ENCODE measurements at regions not wholly inside any gene's neighbourhood (a gene's known extent, or its start where the extent isn't known, plus 50 kb on each side); places are given as distances from the start of the nearest gene placed in this dataset.
A peak's percentile ranks its signal among the peaks of the same experiment; 100 is the strongest.

- no peak overlapping the region for H3K4me3 ChIP-seq (ENCODE audit: low read depth, low read length)
- in situ Hi-C loops (cut with HindIII; ENCODE audit: low sequenced_read_pairs) = no loop called here
- DNase-seq (ENCODE audit: low read depth) = no peak
- TF ChIP-seq CTCF (IDR thresholded peaks at IDR 0.05; ENCODE audit: low read depth, low read length, missing control alignments) = no peak
These were observed 158.4 kb upstream of the BCL6 start for GRCh38 chr3:187903697-187904096.

DNA sequence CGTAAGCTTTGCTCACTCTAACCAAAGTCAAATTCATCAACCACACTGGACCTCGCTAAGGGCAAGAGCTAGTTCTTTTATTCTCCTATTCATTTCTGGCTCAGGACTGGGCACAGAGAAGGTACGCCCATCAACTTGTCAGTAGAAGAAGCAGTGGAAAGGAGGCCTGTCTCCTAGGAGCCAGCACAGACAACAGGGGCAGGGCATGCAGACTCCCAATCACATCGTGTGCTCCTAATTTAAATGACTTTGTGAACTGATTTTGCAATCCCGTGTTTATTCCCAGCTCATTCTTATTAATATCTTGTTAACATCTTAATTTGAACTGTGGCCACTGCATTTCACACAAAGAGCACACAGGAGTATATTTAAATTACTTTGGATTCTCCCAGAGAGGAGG, 161.1 kb upstream of the BCL6 start:
- H3K4me3 ChIP-seq (ENCODE audit: low read depth, low read length) = no peak overlapping the region
- no peak for TF ChIP-seq CTCF (IDR thresholded peaks at IDR 0.05; ENCODE audit: low read depth, low read length, missing control alignments)
- in situ Hi-C loops (cut with HindIII; ENCODE audit: low sequenced_read_pairs) = no loop called here
- DNase-seq (ENCODE audit: low read depth) = no peak

- no peak for TF ChIP-seq CTCF (IDR thresholded peaks at IDR 0.05; ENCODE audit: low read depth, low read length, missing control alignments)
- in situ Hi-C loops (cut with HindIII; ENCODE audit: low sequenced_read_pairs) = no loop called here
- DNase-seq (ENCODE audit: low read depth) = no peak
- H3K4me3 ChIP-seq (ENCODE audit: low read depth, low read length) = no peak overlapping the region
These were observed 161.7 kb upstream of the BCL6 start for GRCh38 chr3:187906920-187907319.

- in situ Hi-C loops (cut with HindIII; ENCODE audit: low sequenced_read_pairs) = loop anchor here (10.0 kb wide), 1 partner anchor 165 kb away; the partner anchor contains the start of gene BCL6
- DNase-seq (ENCODE audit: low read depth) = no peak
- no peak for TF ChIP-seq CTCF (IDR thresholded peaks at IDR 0.05; ENCODE audit: low read depth, low read length, missing control alignments)
- H3K4me3 ChIP-seq (ENCODE audit: low read depth, low read length) = no peak overlapping the region
These were observed 164.6 kb upstream of the BCL6 start for GRCh38 chr3:187909866-187910265.

DNA sequence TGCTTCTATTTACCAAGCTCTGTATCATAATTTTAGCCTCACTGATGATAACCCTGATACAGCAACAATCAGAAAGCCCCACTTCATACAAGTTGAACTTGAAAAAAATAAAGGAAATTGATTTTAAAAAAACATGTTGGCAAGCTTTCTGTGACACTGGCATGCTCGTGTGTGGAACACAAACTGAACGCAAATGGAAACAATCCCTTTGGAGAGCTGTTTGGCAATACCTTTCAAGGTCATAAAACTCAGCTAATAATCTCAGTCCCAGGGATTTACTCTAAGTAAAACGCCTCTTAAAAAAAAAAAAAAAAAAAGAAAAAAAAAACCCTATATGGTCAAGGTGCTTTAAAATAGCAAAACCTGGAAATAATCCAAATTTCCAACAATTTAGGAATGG, 166.7 kb upstream of the BCL6 start:
- DNase-seq (ENCODE audit: low read depth) = no peak
- in situ Hi-C loops (cut with HindIII; ENCODE audit: low sequenced_read_pairs) = loop anchor here (10.0 kb wide), 1 partner anchor 167 kb away; the partner anchor contains the start of gene BCL6
- H3K4me3 ChIP-seq (ENCODE audit: low read depth, low read length) = no peak overlapping the region
- no peak for TF ChIP-seq CTCF (IDR thresholded peaks at IDR 0.05; ENCODE audit: low read depth, low read length, missing control alignments)

DNA sequence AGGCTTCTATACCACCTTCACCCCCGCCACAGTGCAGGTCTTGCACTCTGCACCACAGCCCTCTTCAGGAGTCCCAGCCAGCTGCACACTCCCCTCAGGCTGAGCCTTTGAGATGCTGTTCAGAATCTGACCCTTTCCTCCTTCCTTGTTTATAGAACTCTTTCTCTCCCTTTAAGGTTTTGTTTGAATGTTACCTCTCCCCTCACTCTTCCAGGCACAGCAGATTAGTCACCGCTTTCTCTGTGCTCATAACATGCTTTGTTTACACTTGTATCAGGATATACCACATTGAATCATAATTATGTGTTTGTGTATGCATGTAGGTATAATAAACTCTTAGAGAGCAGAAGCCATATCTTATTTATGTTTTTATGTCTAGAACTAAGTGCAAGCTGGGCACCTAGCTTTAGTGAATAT, 168.4 kb upstream of the BCL6 start:
- H3K4me3 ChIP-seq (ENCODE audit: low read depth, low read length) = no peak overlapping the region
- in situ Hi-C loops (cut with HindIII; ENCODE audit: low sequenced_read_pairs) = loop anchor here (10.0 kb wide), 1 partner anchor 169 kb away; the partner anchor contains the start of gene BCL6
- DNase-seq (ENCODE audit: low read depth) = peak; percentile 5
- TF ChIP-seq CTCF (IDR thresholded peaks at IDR 0.05; ENCODE audit: low read depth, low read length, missing control alignments) = no peak

Data from astrocyte of the cerebellum (primary cell).